Cardiac muscle cell (in vitro differentiated cells and primary cell): ENCODE measurements at regions not wholly inside any gene's neighbourhood (a gene's known extent, or its start where the extent isn't known, plus 50 kb on each side); places are given as distances from the start of the nearest gene placed in this dataset.
A peak's percentile ranks its signal among the peaks of the same experiment; 100 is the strongest.

Experiments
- DNase-seq, 2 donors: peaks; one replicate each; pipeline versions ENCODE4 v3.0.0 to v3.0.0-alpha.2; 2010 to 2017; ENCODE audit warnings: low read depth in 1 of 2, low spot score in 1 of 2
- H3K27ac ChIP-seq: fragments of 200-600 bp; sonication (generic); 2 replicates; pipeline ENCODE4 v1.5.1; 2016
- H3K27me3 ChIP-seq: fragments of 200-600 bp; sonication (generic); 2 replicates; pipeline ENCODE4 v1.6.0; 2016; ENCODE audit warnings: control low read depth
- H3K36me3 ChIP-seq: fragments of 200-600 bp; sonication (generic); 2 replicates; pipeline ENCODE4 v1.5.1; 2016; ENCODE audit warnings: control low read depth
- H3K4me1 ChIP-seq: fragments of 200-600 bp; sonication (generic); 2 replicates; pipeline ENCODE4 v1.8.1; 2017; ENCODE audit warnings: low read depth, mild to moderate bottlenecking, mixed run types
- H3K4me3 ChIP-seq: fragments of 200-600 bp; sonication (generic); 2 replicates; pipeline ENCODE4 v1.5.1; 2016; ENCODE audit warnings: mild to moderate bottlenecking
- H3K9me3 ChIP-seq: fragments of 200-600 bp; sonication (generic); 2 replicates; pipeline ENCODE4 v1.5.1; 2017; ENCODE audit warnings: low read depth, mild to moderate bottlenecking, control low read depth
- TF ChIP-seq, protein P1 (sequence below): IDR thresholded peaks from 2 replicates; pipeline ENCODE4 v1.5.1; 2012; ENCODE audit warnings: low read depth, mild to moderate bottlenecking, low read length

DNA sequence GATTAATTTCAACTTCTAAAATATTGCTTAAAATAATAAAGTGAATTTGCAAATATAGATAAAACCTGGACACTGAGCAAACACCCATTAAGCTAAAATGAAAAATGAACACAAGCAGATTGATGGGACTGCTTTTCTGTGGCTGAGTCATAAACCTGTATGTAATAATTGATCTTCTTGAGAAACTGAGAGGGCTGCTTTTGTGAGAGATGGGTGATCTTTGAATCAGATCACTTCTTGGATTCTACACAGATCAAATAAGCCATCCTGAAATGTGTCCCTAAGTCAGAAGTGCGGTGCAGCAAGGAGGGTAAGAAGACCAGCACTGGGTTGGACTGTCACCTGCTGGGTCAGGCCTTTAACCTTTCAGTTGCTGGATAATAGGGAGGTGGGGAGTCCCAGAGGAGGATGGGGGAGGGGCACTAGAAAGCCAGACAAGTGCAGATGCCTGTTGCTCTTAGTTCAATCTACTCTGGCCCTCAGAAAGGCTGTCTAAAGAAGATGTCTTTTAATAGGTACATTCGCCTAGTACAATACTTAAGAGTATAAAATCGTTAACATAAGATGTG lies 178.2 kb upstream of the NAMPT start:
- TF ChIP-seq, protein P1, sequence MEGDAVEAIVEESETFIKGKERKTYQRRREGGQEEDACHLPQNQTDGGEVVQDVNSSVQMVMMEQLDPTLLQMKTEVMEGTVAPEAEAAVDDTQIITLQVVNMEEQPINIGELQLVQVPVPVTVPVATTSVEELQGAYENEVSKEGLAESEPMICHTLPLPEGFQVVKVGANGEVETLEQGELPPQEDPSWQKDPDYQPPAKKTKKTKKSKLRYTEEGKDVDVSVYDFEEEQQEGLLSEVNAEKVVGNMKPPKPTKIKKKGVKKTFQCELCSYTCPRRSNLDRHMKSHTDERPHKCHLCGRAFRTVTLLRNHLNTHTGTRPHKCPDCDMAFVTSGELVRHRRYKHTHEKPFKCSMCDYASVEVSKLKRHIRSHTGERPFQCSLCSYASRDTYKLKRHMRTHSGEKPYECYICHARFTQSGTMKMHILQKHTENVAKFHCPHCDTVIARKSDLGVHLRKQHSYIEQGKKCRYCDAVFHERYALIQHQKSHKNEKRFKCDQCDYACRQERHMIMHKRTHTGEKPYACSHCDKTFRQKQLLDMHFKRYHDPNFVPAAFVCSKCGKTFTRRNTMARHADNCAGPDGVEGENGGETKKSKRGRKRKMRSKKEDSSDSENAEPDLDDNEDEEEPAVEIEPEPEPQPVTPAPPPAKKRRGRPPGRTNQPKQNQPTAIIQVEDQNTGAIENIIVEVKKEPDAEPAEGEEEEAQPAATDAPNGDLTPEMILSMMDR = no peak
- DNase-seq = no peak
- no peak overlapping the region for H3K27ac ChIP-seq
- H3K9me3 ChIP-seq = no peaks in the 10 kb centered on the region
- H3K27me3 ChIP-seq = no peaks in the 10 kb centered on the region
- H3K4me3 ChIP-seq = no peak overlapping the region
- H3K4me1 ChIP-seq = no peaks in the 10 kb centered on the region
- no peaks in the 10 kb centered on the region for H3K36me3 ChIP-seq

DNA sequence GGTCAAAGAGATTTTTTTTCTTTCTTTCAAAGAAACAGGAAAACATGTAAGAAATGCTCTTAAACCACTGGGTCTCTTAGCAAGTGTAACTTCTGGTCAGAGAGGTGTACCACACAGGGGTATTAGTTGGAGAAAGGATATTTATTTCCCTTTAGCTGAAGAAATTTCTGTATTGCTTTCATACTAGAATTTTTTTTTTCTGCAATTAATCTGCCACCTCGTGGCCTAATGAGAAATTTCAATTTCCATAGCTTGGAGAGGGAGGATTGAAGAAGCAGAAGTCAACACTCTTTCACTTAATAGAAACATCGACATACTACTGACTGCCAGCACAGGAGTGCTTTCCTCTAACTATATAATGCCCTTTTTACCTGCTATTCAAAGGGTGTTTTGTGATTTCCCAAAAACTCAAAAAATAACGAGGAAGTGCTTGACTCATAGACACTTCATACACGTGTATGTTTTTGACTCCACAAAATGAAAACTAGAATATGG lies 177.6 kb upstream of the NAMPT start:
- Histone ChIP-seq H3K4me1 (no peaks in the 10 kb centered on the region), H3K4me3 (no peak overlapping the region), H3K27me3 (no peaks in the 10 kb centered on the region), H3K27ac (no peak overlapping the region), H3K36me3 (no peaks in the 10 kb centered on the region), H3K9me3 (no peaks in the 10 kb centered on the region)
- TF ChIP-seq, protein P1 = peak; percentile 49
- DNase-seq = peak; percentile 33 to 72

DNA sequence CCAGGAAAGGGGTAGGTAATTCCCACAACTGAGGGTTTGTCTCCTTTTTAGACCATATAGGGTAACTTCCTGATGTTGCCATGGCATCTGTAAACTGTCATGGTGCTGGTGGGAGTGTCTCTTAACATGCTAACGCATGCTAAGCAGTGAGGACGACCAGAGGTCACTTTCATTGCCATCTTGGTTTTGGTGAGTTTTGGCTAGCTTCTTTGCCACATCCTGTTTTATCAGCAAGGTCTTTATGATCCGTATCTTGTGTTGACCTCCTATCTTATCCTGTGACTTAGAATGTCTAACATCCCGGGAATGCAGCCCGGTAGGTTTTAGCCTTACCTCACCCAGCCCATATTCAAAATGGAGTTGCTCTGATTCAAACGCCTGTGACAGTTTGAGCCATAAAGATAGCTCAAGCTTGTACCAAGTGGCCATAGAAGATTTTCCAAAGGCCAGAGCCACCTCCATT lies 176.0 kb upstream of the NAMPT start:
- DNase-seq = no peak
- H3K27me3 ChIP-seq = no peaks in the 10 kb centered on the region
- H3K4me3 ChIP-seq = no peak overlapping the region
- no peaks in the 10 kb centered on the region for H3K4me1 ChIP-seq
- H3K9me3 ChIP-seq = no peaks in the 10 kb centered on the region
- TF ChIP-seq, protein P1 = no peak
- H3K36me3 ChIP-seq = no peaks in the 10 kb centered on the region
- H3K27ac ChIP-seq = no peak overlapping the region

DNA sequence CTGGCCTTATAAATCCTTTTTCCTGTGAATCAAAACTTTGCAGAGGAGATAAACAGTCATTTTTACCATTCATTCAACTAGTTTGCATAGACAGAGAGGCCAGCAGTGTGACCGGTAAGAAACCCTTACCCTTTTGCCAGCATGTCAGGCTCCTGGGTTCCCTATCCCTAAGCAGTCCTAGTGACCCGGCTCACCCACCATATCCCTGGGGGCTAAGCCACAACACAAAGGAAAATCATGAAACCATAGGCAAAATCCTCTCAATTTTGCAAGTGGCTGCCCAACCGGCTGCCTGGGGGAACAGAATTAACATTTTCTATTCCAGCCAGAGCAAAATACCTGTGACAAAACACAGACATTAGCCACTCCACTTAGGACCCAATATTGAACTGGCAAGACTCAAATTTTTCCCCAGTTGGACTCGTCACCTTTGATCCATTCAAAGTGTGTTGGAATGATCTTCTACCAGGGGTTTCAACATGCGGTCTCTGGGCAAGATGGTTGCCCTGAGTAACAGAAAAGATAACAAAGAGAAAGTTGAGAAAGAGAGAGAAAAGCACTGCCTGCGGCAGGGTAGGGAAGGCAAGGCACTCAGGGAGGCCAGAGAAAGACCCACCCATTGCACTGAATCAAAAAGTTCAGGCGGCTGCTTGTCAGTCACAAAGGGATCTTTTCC lies 174.8 kb upstream of the NAMPT start:
- H3K27ac ChIP-seq = no peak overlapping the region
- H3K4me3 ChIP-seq = no peak overlapping the region
- H3K4me1 ChIP-seq = no peaks in the 10 kb centered on the region
- H3K27me3 ChIP-seq = no peaks in the 10 kb centered on the region
- H3K9me3 ChIP-seq = no peaks in the 10 kb centered on the region
- H3K36me3 ChIP-seq = no peaks in the 10 kb centered on the region
- DNase-seq = no peak
- TF ChIP-seq, protein P1 = no peak

DNA sequence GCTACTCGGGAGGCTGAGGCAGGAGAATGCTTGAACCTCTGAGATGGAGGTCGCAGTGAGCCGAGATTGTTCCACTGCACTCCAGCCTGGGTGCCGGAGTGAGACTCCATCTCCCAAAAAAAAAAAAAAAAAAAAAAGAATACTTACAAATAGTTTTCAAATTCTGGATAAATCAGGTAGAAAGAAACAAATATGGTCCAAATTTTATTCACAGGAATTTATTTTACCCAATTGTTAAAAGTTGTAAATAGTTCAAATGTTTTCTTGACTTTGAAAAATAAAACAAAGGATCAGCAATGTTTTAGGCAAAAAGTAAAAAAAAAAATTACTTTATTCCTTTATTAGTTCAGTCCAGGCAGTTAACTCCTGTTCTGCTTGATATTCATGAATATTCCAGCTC lies 172.9 kb upstream of the NAMPT start:
- no peak overlapping the region for H3K27ac ChIP-seq
- H3K4me3 ChIP-seq = no peak overlapping the region
- H3K36me3 ChIP-seq = no peaks in the 10 kb centered on the region
- no peaks in the 10 kb centered on the region for H3K9me3 ChIP-seq
- TF ChIP-seq, protein P1 = no peak
- no peaks in the 10 kb centered on the region for H3K4me1 ChIP-seq
- no peak for DNase-seq
- no peaks in the 10 kb centered on the region for H3K27me3 ChIP-seq
